Tibial artery (tissue), 4 donors: ENCODE measurements at regions not wholly inside any gene's neighbourhood (a gene's known extent, or its start where the extent isn't known, plus 50 kb on each side); places are given as distances from the start of the nearest gene placed in this dataset.

Experiments used
- DNase-seq, 2 donors: peaks; one replicate each; pipeline ENCODE4 v3.0.0-alpha.2; 2019
- H3K27ac ChIP-seq, 2 donors: fragments of 200-600 bp; sonication (generic) in 1 of 2; 1 replicate in 1 of 2; 2 replicates in 1 of 2; pipeline ENCODE4 v1.5.1; 2018 to 2019; ENCODE audit warnings: mild to moderate bottlenecking in 1 of 2
- H3K27me3 ChIP-seq, 2 donors: fragments of 200-600 bp; sonication (generic) in 1 of 2; one replicate each; pipeline versions ENCODE4 v1.5.1 to v1.6.0; 2016 to 2019
- H3K36me3 ChIP-seq, 3 donors: fragments of 200-600 bp; sonication (generic) in 2 of 3; one replicate each; pipeline ENCODE4 v1.5.1; 2016 to 2019; ENCODE audit warnings: mild to moderate bottlenecking in 2 of 3
- H3K4me1 ChIP-seq, 4 donors: fragments of 200-600 bp; sonication (generic) in 2 of 4; 1 replicate in 3 of 4; 2 replicates in 1 of 4; pipeline ENCODE4 v1.5.1; 2016 to 2019
- H3K4me3 ChIP-seq, 2 donors: fragments of 200-600 bp; sonication (generic) in 1 of 2; 1 replicate in 1 of 2; 2 replicates in 1 of 2; pipeline ENCODE4 v1.5.1; 2018 to 2019; ENCODE audit warnings: mild to moderate bottlenecking in 2 of 2
- H3K9me3 ChIP-seq, 3 donors: fragments of 200-600 bp; sonication (generic) in 1 of 3; one replicate each; pipeline ENCODE4 v1.5.1; 2016 to 2019
- intact Hi-C: fragments of 100-400 bp; cut with DNase I; formaldehyde crosslinking; loops from one replicate; pipeline ENCODE4 v1.15.0; 2023; ENCODE audit warnings: low total_unique reads
- TF ChIP-seq, protein P1 (sequence below), 2 experiments: fragments of 200-600 bp in 1 of 2; fragments of 450-650 bp in 1 of 2; IDR thresholded peaks; one replicate each; pipeline ENCODE4 v1.5.1; 2017 to 2019; ENCODE audit warnings: antibody characterized with exemption in 2 of 2, mild to moderate bottlenecking in 1 of 2, moderate library complexity in 1 of 2

DNA sequence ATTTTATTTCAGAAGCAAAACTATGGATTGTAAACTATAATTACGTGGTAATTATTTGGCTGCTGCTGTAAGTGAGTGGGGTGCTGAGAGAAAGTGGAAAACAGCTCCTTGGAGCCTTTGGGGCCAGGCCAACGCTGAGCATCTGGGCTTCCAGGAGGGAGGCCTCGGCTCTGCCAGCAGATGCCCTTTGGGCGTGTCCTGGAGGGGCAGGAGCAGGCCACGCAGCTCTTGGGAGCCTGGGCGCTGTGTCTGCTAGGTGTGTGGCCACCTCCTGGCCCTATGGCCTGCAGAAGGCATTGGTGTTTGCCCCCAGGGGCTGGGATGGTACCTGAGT is 423.3 kb downstream of the GLRX3 start:
- H3K9me3 ChIP-seq: no peaks in the 10 kb centered on the region
- intact Hi-C loops: no loop called here
- H3K4me1 ChIP-seq: no peaks in the 10 kb centered on the region
- peaks cover 0 to 9% of the 10 kb centered on the region in 2 donors for H3K27me3 ChIP-seq
- H3K27ac ChIP-seq: no peak overlapping the region
- no peak overlapping the region for H3K4me3 ChIP-seq
- no peak for DNase-seq
- TF ChIP-seq, protein P1, sequence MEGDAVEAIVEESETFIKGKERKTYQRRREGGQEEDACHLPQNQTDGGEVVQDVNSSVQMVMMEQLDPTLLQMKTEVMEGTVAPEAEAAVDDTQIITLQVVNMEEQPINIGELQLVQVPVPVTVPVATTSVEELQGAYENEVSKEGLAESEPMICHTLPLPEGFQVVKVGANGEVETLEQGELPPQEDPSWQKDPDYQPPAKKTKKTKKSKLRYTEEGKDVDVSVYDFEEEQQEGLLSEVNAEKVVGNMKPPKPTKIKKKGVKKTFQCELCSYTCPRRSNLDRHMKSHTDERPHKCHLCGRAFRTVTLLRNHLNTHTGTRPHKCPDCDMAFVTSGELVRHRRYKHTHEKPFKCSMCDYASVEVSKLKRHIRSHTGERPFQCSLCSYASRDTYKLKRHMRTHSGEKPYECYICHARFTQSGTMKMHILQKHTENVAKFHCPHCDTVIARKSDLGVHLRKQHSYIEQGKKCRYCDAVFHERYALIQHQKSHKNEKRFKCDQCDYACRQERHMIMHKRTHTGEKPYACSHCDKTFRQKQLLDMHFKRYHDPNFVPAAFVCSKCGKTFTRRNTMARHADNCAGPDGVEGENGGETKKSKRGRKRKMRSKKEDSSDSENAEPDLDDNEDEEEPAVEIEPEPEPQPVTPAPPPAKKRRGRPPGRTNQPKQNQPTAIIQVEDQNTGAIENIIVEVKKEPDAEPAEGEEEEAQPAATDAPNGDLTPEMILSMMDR (IDR thresholded peaks at IDR 0.05): no peak
- H3K36me3 ChIP-seq: no peaks in the 10 kb centered on the region

DNA sequence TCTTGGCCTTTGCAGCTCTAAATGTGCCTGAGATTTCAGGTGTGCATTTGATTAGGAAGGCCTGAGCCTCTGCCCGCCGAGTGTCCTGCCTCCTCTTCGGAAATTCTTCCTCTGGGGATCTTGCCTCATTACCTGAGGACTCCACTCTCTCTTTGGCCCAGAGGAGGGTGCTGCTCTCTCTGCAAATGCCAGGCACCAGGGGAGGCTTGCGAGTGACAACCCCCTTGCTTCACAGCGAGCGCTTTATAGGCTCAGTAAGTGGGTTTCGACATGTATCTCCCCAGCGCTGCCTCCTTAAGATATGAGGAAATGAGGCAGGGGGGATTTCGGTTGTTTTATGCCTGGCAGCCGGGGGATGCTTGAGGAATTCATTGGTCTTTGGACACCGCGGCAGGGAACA is 423.9 kb downstream of the GLRX3 start:
- H3K9me3 ChIP-seq: no peaks in the 10 kb centered on the region
- no peak for DNase-seq
- H3K4me3 ChIP-seq: no peak overlapping the region
- H3K4me1 ChIP-seq: no peaks in the 10 kb centered on the region
- H3K36me3 ChIP-seq: no peaks in the 10 kb centered on the region
- TF ChIP-seq, protein P1 (IDR thresholded peaks at IDR 0.05): no peak
- intact Hi-C loops: no loop called here
- H3K27me3 ChIP-seq: peaks cover 0 to 9% of the 10 kb centered on the region in 2 donors
- no peak overlapping the region for H3K27ac ChIP-seq

DNA sequence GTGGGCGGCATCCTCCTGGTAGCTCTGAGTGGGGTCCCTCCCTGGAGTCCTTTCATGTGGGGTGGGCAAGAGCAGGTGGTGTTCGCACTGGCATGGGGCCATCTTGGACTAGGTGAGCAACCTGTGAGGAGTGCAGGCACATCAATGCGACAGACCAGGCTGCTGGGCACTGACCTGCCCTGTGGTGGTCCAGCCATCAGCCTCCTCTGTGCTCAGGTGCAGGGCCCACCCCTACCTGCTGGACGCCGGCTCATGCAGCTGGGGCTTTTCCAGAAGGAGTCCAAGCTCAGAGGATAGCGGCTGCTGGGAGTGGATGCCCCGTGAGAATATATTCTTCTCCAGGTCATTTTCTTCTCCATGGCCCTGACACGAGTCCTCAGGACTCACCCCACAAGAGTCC is 424.4 kb downstream of the GLRX3 start:
- TF ChIP-seq, protein P1 (IDR thresholded peaks at IDR 0.05): no peak
- no peaks in the 10 kb centered on the region for H3K36me3 ChIP-seq
- DNase-seq: no peak
- H3K9me3 ChIP-seq: no peaks in the 10 kb centered on the region
- no peak overlapping the region for H3K27ac ChIP-seq
- no peak overlapping the region for H3K4me3 ChIP-seq
- no peaks in the 10 kb centered on the region for H3K4me1 ChIP-seq
- H3K27me3 ChIP-seq: peaks cover 0 to 9% of the 10 kb centered on the region in 2 donors
- intact Hi-C loops: no loop called here

DNA sequence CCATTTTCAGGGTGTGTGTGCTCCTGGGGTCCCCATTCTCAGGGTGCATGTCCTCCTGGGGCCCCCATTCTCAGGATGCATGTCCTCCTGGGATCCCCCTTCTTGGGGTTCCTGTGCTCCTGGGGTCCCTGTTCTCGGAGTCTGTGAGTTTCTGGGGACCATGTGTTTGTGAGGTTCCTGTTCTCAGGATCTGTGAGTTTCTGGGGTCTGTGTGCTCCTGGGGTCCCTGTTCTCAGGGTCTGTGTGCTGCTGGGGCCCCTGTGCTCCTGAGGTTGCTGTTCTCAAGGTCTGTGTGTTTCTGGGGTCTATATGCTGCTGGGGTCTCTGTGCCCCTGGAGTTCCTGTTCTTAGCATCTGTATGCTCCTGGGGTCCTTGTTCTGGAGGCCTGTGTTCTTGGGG is 425.5 kb downstream of the GLRX3 start:
- Histone ChIP-seq H3K9me3 (no peaks in the 10 kb centered on the region), H3K4me1 (no peaks in the 10 kb centered on the region), H3K27ac (no peak overlapping the region), H3K4me3 (no peak overlapping the region), H3K27me3 (peaks cover 0 to 9% of the 10 kb centered on the region in 2 donors), H3K36me3 (no peaks in the 10 kb centered on the region)
- TF ChIP-seq, protein P1 (IDR thresholded peaks at IDR 0.05): no peak
- intact Hi-C loops: no loop called here
- DNase-seq: no peak

DNA sequence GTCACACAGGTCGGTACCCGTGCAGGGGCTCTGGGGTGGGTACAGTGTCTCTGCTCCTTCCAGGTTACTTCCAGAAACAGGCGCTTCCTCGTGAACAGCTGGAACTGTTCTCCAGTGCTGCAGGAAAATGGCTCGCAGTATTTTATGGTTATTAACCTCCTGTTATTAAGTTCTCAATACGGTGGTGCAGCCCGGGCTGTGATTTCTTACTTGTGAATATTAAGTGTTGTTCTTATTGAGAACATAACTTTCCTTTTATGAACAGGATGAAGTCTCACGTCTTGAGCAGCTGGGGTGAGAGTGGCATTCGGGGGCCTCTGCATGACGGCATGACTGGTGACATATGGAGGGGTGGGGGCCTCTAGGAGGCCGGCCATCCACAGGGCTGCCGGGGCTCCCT is 430.8 kb downstream of the GLRX3 start:
- no peak overlapping the region for H3K4me3 ChIP-seq
- no peaks in the 10 kb centered on the region for H3K4me1 ChIP-seq
- H3K9me3 ChIP-seq: no peaks in the 10 kb centered on the region
- no peaks in the 10 kb centered on the region for H3K36me3 ChIP-seq
- no peak overlapping the region for H3K27ac ChIP-seq
- intact Hi-C loops: no loop called here
- TF ChIP-seq, protein P1 (IDR thresholded peaks at IDR 0.05): no peak
- peaks cover 0 to 4% of the 10 kb centered on the region in 2 donors for H3K27me3 ChIP-seq
- no peak for DNase-seq

DNA sequence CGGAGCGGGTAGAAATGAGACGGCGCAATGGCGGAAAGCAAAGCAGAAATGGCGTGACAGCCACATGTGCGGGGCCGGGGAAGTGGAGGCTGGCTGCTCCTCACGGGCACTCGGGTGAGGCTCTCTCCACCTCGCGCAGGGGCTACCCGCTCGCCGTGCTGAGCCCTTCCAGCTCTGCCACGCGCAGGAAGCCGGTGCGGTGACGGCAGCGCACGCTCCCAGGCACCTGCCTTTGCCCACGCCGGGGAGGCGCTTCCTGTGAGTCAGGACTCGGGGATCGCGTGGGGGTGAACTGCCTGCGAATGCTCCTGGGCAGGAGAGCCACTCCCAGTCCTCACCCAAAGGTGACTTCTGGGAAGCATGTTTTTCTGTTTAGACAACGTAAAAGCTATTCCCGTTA is 431.2 kb downstream of the GLRX3 start:
- H3K4me1 ChIP-seq: no peaks in the 10 kb centered on the region
- TF ChIP-seq, protein P1 (IDR thresholded peaks at IDR 0.05): no peak
- H3K27ac ChIP-seq: no peak overlapping the region
- no peaks in the 10 kb centered on the region for H3K9me3 ChIP-seq
- intact Hi-C loops: no loop called here
- no peaks in the 10 kb centered on the region for H3K36me3 ChIP-seq
- no peak for DNase-seq
- H3K4me3 ChIP-seq: no peak overlapping the region
- H3K27me3 ChIP-seq: peaks cover 0 to 4% of the 10 kb centered on the region in 2 donors
